ENCODE measurements at regions not wholly inside any gene's neighbourhood (a gene's known extent, or its start where the extent isn't known, plus 50 kb on each side); places are given as distances from the start of the nearest gene placed in this dataset.

- TF ChIP-seq CTCF (IDR thresholded peaks at IDR 0.05; ENCODE audit: insufficient read depth, low read depth, low read length) (no peak), EZH2 (IDR thresholded peaks at IDR 0.05; ENCODE audit: insufficient read depth, low read length) (no peak)
Observed at GRCh38 chr1:200275415-200275814, 134.4 kb downstream of the ZNF281 start.

All from astrocyte (in vitro differentiated cells and primary cell).